A549 (cell line): ENCODE measurements at regions not wholly inside any gene's neighbourhood (a gene's known extent, or its start where the extent isn't known, plus 50 kb on each side); places are given as distances from the start of the nearest gene placed in this dataset.

Source experiments
- ATAC-seq, 2 experiments: fragments of 200-7000 bp in 1 of 2; fragments of >200 bp in 1 of 2; cut with Nextera tagmentation in 1 of 2; cut with Tn5 transposase in 1 of 2; 3 replicates each; pipeline versions ENCODE4 v1.8.0 to v1.9.1; 2018 to 2020; ENCODE audit warnings: mild to moderate bottlenecking in 1 of 2, moderate library complexity in 1 of 2
- CTCF ChIA-PET: fragments of 300-600 bp; sonication (Branson Sonifier 250); formaldehyde crosslinking; extraction: SDS; loops from one replicate; lab custom pipeline; 2021; ENCODE audit warnings: antibody characterized with exemption, inconsistent platforms; lab: Yijun Ruan, JAX
- POLR2A ChIA-PET: fragments of 350-600 bp; formaldehyde crosslinking; extraction: SDS; loops from one replicate; lab custom pipeline; 2021; ENCODE audit warnings: antibody characterized with exemption, inconsistent platforms; lab: Yijun Ruan, JAX
- DNase-seq, 2 experiments: peaks; one replicate each; pipeline versions ENCODE4 v3.0.0 to v3.0.0-alpha.2; 2011 to 2016; ENCODE audit warnings: low read depth in 1 of 2, low spot score in 1 of 2
- FAIRE-seq: peaks from 2 replicates; lab custom pipeline; 2011; peaks lifted over from hg19 to GRCh38; lab: Jason Lieb, UNC
- H3K27ac ChIP-seq, 2 experiments: fragments of >200 bp; sonication (Bioruptor Twin); formaldehyde crosslinking; 3 replicates each; pipeline ENCODE4 v1.5.1; 2016 to 2017
- H3K4me1 ChIP-seq: fragments of >200 bp; sonication (Bioruptor Twin); formaldehyde crosslinking; 3 replicates; pipeline ENCODE4 v1.6.1; 2016
- H3K4me2 ChIP-seq: fragments of >200 bp; sonication (Bioruptor Twin); formaldehyde crosslinking; 3 replicates; pipeline ENCODE4 v1.6.1; 2016
- H3K4me3 ChIP-seq: fragments of >200 bp; sonication (Bioruptor Twin); formaldehyde crosslinking; 3 replicates; pipeline ENCODE4 v1.5.1; 2016
- H3K9me3 ChIP-seq: fragments of >200 bp; sonication (Bioruptor Twin); formaldehyde crosslinking; 3 replicates; pipeline ENCODE4 v1.6.1; 2016
- BHLHE40 ChIP-seq: IDR thresholded peaks from 2 replicates; pipeline ENCODE4 v1.6.1; 2012; ENCODE audit warnings: low read depth, low read length, inconsistent platforms
- CBX2 ChIP-seq: fragments of 200-600 bp; sonication (generic); IDR thresholded peaks from 2 replicates; pipeline ENCODE4 v1.6.1; 2016; ENCODE audit warnings: low read depth, mild to moderate bottlenecking, borderline replicate concordance
- CHD4 ChIP-seq: fragments of 200-600 bp; sonication (generic); IDR thresholded peaks from 2 replicates; pipeline ENCODE4 v1.6.1; 2016; ENCODE audit warnings: antibody characterized with exemption, mild to moderate bottlenecking, borderline replicate concordance
- EHMT2 ChIP-seq: fragments of 200-600 bp; sonication (generic); IDR thresholded peaks from 2 replicates; pipeline ENCODE4 v1.6.1; 2016; ENCODE audit warnings: antibody characterized with exemption, low read depth, mild to moderate bottlenecking, moderate library complexity
- ESRRA ChIP-seq: fragments of 150-350 bp; IDR thresholded peaks from 2 replicates; pipeline ENCODE4 v1.6.1; 2014; ENCODE audit warnings: mild to moderate bottlenecking, low read length, borderline replicate concordance
- FOSL2 ChIP-seq, 2 experiments: fragments of 450-650 bp in 1 of 2; fragments of >200 bp in 1 of 2; sonication (Bioruptor Twin) in 1 of 2; formaldehyde crosslinking; IDR thresholded peaks; 2 replicates each; pipeline versions ENCODE4 v1.5.0 to v1.6.1; 2016 to 2020; ENCODE audit warnings: mild to moderate bottlenecking in 1 of 2, moderate library complexity in 1 of 2
- FOXS1 ChIP-seq: fragments of 250-450 bp; sonication (Bioruptor Pico); IDR thresholded peaks from 2 replicates; pipeline ENCODE4 v1.5.0; 2020; ENCODE audit warnings: mild to moderate bottlenecking, moderate library complexity
- HDAC2 ChIP-seq: fragments of 200-600 bp; sonication (generic); IDR thresholded peaks from 2 replicates; pipeline ENCODE4 v1.6.1; 2016
- HEYL ChIP-seq: fragments of 250-450 bp; sonication (Bioruptor Pico); IDR thresholded peaks from 2 replicates; pipeline ENCODE4 v1.8.0; 2021; ENCODE audit warnings: mild to moderate bottlenecking, moderate library complexity
- HOXA7 ChIP-seq: fragments of 250-450 bp; sonication (Bioruptor Pico); IDR thresholded peaks from 2 replicates; pipeline ENCODE4 v1.5.0; 2020; ENCODE audit warnings: mild to moderate bottlenecking, moderate library complexity
- KDM5A ChIP-seq: fragments of 200-600 bp; sonication (generic); IDR thresholded peaks from 2 replicates; pipeline ENCODE4 v1.6.1; 2016; ENCODE audit warnings: antibody characterized with exemption, mild to moderate bottlenecking
- MAFK ChIP-seq: fragments of 450-650 bp; IDR thresholded peaks from 2 replicates; pipeline ENCODE4 v1.6.1; 2014; ENCODE audit not compliant: partially characterized antibody
- MYC ChIP-seq: IDR thresholded peaks from 2 replicates; pipeline ENCODE4 v1.6.1; 2012; ENCODE audit warnings: mild to moderate bottlenecking, inconsistent platforms, low read length, improper control_type of control experiment, borderline replicate concordance
- NFE2L2 ChIP-seq: fragments of 150-350 bp; conservative IDR thresholded peaks from 2 replicates; pipeline ENCODE4 v1.6.1; 2014; ENCODE audit warnings: low read length
- NPAS2 ChIP-seq: fragments of 250-450 bp; sonication (Bioruptor Pico); IDR thresholded peaks from 2 replicates; pipeline ENCODE4 v1.8.0; 2022; ENCODE audit warnings: mild to moderate bottlenecking, moderate library complexity, borderline replicate concordance
- POLR2A ChIP-seq: IDR thresholded peaks from 2 replicates; pipeline ENCODE4 v1.6.1; 2012; ENCODE audit warnings: mild to moderate bottlenecking, low read length
- POLR2AphosphoS2 ChIP-seq: conservative IDR thresholded peaks from 2 replicates; pipeline ENCODE4 v1.6.1; 2012; ENCODE audit warnings: low read length, improper control_type of control experiment, inconsistent platforms
- TFCP2L1 ChIP-seq: fragments of 250-450 bp; sonication (Bioruptor Pico); IDR thresholded peaks from 2 replicates; pipeline ENCODE4 v1.5.0; 2021; ENCODE audit warnings: mild to moderate bottlenecking
- ZSCAN20 ChIP-seq: fragments of 250-450 bp; sonication (Bioruptor Pico); IDR thresholded peaks from 2 replicates; pipeline ENCODE4 v1.8.0; 2022; ENCODE audit warnings: mild to moderate bottlenecking, moderate library complexity
- WGBS: methylation state at CpG from one replicate; pipeline ENCODE4 v1.1.6; 2017; ENCODE audit errors: missing lambda C conversion rate; 5-methylcytosine and 5-hydroxymethylcytosine counted together
- TF ChIP-seq, protein P1 (sequence below): fragments of 450-650 bp; IDR thresholded peaks from 2 replicates; pipeline ENCODE4 v1.6.1; 2014; ENCODE audit warnings: antibody characterized with exemption
- TF ChIP-seq, protein P2 (sequence below): fragments of >200 bp; sonication (Bioruptor Twin); formaldehyde crosslinking; IDR thresholded peaks from 3 replicates; pipeline ENCODE4 v1.6.1; 2016
- TF ChIP-seq, protein P3 (sequence below): IDR thresholded peaks from 2 replicates; pipeline ENCODE4 v1.6.1; 2012; ENCODE audit warnings: low read depth, borderline replicate concordance
- TF ChIP-seq, protein P4 (sequence below): fragments of 200-600 bp; sonication (generic); IDR thresholded peaks from 2 replicates; pipeline ENCODE4 v1.6.1; 2016; ENCODE audit warnings: antibody characterized with exemption, mild to moderate bottlenecking, moderate library complexity
- TF ChIP-seq, protein P5 (sequence below): fragments of >200 bp; sonication (Bioruptor Twin); formaldehyde crosslinking; IDR thresholded peaks from 2 replicates; pipeline ENCODE4 v1.6.1; 2016

DNA sequence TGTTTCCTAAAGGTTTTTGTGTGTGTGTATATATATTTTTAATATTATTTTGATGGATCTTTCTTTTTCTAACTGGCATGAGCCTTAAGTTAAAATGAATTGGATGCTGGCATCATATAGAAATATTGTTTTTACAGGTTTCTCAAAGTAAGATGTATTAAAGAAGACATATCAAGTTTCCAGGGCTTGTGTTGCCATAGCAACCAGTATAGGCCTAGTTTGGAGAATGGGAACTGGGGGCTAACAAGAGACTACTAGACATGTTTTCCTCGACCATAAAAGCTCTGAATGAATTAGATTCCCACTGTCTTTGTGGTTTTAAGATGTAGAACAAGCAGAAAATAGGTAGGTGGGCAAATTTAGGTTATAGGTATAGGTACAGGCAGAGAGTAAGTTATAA is 771.4 kb downstream of the TUSC7 start:
- Histone ChIP-seq H3K27ac (no peak overlapping the region), H3K4me3 (no peak overlapping the region), H3K9me3 (no peaks in the 10 kb centered on the region), H3K4me2 (no peak overlapping the region), H3K4me1 (no peaks in the 10 kb centered on the region)
- 0% methylated on average over 1 of the region's 1 CpG for WGBS
- ChIA-PET POLR2A (no interaction called here), CTCF (interaction anchor here (1.7 kb wide), 1 partner anchor 41 kb away, joined by 4 read pairs; no protein-coding TSS in a partner anchor)
- no peak for FAIRE-seq
- no peak for TF ChIP-seq CBX2
- TF ChIP-seq, protein P1, sequence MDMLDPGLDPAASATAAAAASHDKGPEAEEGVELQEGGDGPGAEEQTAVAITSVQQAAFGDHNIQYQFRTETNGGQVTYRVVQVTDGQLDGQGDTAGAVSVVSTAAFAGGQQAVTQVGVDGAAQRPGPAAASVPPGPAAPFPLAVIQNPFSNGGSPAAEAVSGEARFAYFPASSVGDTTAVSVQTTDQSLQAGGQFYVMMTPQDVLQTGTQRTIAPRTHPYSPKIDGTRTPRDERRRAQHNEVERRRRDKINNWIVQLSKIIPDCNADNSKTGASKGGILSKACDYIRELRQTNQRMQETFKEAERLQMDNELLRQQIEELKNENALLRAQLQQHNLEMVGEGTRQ: no peak
- TF ChIP-seq NFE2L2: no peak
- TF ChIP-seq ESRRA: no peak
- TF ChIP-seq HEYL (CRISPR knock-in tag): no peak
- TF ChIP-seq BHLHE40: no peak
- TF ChIP-seq POLR2AphosphoS2: no peak
- no peak for TF ChIP-seq ZSCAN20 (CRISPR knock-in tag)
- TF ChIP-seq CHD4: no peak
- TF ChIP-seq HOXA7 (CRISPR knock-in tag): no peak
- no peak for TF ChIP-seq POLR2A
- no peak for TF ChIP-seq NPAS2 (CRISPR knock-in tag)
- TF ChIP-seq HDAC2: no peak
- TF ChIP-seq, protein P2, sequence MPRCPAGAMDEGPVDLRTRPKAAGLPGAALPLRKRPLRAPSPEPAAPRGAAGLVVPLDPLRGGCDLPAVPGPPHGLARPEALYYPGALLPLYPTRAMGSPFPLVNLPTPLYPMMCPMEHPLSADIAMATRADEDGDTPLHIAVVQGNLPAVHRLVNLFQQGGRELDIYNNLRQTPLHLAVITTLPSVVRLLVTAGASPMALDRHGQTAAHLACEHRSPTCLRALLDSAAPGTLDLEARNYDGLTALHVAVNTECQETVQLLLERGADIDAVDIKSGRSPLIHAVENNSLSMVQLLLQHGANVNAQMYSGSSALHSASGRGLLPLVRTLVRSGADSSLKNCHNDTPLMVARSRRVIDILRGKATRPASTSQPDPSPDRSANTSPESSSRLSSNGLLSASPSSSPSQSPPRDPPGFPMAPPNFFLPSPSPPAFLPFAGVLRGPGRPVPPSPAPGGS: no peak
- TF ChIP-seq, protein P3, sequence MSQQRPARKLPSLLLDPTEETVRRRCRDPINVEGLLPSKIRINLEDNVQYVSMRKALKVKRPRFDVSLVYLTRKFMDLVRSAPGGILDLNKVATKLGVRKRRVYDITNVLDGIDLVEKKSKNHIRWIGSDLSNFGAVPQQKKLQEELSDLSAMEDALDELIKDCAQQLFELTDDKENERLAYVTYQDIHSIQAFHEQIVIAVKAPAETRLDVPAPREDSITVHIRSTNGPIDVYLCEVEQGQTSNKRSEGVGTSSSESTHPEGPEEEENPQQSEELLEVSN: no peak
- TF ChIP-seq EHMT2: no peak
- TF ChIP-seq KDM5A: no peak
- TF ChIP-seq, protein P4, sequence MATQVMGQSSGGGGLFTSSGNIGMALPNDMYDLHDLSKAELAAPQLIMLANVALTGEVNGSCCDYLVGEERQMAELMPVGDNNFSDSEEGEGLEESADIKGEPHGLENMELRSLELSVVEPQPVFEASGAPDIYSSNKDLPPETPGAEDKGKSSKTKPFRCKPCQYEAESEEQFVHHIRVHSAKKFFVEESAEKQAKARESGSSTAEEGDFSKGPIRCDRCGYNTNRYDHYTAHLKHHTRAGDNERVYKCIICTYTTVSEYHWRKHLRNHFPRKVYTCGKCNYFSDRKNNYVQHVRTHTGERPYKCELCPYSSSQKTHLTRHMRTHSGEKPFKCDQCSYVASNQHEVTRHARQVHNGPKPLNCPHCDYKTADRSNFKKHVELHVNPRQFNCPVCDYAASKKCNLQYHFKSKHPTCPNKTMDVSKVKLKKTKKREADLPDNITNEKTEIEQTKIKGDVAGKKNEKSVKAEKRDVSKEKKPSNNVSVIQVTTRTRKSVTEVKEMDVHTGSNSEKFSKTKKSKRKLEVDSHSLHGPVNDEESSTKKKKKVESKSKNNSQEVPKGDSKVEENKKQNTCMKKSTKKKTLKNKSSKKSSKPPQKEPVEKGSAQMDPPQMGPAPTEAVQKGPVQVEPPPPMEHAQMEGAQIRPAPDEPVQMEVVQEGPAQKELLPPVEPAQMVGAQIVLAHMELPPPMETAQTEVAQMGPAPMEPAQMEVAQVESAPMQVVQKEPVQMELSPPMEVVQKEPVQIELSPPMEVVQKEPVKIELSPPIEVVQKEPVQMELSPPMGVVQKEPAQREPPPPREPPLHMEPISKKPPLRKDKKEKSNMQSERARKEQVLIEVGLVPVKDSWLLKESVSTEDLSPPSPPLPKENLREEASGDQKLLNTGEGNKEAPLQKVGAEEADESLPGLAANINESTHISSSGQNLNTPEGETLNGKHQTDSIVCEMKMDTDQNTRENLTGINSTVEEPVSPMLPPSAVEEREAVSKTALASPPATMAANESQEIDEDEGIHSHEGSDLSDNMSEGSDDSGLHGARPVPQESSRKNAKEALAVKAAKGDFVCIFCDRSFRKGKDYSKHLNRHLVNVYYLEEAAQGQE: no peak
- TF ChIP-seq FOSL2 (IDR thresholded peaks at IDR 0.05): no peak
- TF ChIP-seq FOSL2 (CRISPR knock-in tag; IDR thresholded peaks at IDR 0.05): no peak
- ATAC-seq: no peak
- DNase-seq: no peak

DNA sequence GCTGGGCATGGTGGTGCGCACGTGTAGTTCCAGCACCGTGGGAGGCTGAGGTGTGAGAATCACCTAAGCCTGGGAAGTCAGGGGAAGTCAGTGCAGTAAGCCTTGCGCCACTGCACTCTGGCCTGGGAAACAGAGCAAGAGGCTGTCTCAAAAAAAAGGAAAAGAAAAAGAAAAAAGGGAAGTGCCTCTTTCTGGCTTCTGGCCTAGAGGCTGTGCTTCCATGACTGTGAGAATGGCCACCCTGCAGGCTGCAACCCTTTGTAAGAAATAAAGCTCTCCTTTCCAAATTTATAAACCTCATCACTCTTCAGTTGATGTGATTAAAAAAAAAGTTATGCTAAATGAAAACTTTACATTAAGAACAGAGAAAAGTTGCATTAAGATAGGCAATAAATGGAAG is 774.3 kb downstream of the TUSC7 start:
- H3K4me1 ChIP-seq: no peaks in the 10 kb centered on the region
- no peak overlapping the region for H3K4me2 ChIP-seq
- DNase-seq (no peak), FAIRE-seq (no peak), ATAC-seq (no peak)
- H3K4me3 ChIP-seq: no peak overlapping the region
- no peaks in the 10 kb centered on the region for H3K9me3 ChIP-seq
- POLR2A ChIA-PET: no interaction called here
- 88% methylated on average over 4 of the region's 4 CpGs for WGBS
- CTCF ChIA-PET: interaction anchor here (1.6 kb wide), 1 partner anchor 514 kb away, joined by 4 read pairs; no protein-coding TSS in a partner anchor
- TF ChIP-seq NFE2L2: no peak
- TF ChIP-seq, protein P5, sequence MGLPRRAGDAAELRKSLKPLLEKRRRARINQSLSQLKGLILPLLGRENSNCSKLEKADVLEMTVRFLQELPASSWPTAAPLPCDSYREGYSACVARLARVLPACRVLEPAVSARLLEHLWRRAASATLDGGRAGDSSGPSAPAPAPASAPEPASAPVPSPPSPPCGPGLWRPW: no peak
- TF ChIP-seq TFCP2L1 (CRISPR knock-in tag): no peak
- no peak for TF ChIP-seq MYC
- TF ChIP-seq ZSCAN20 (CRISPR knock-in tag): no peak
- TF ChIP-seq FOXS1: no peak
- no peak for TF ChIP-seq EHMT2
- TF ChIP-seq, protein P3: no peak
- no peak for TF ChIP-seq MAFK
- no peak overlapping the region for H3K27ac ChIP-seq
